Stomach (tissue), 8 donors: ENCODE measurements at regions not wholly inside any gene's neighbourhood (a gene's known extent, or its start where the extent isn't known, plus 50 kb on each side); places are given as distances from the start of the nearest gene placed in this dataset.

Experiments used
- DNase-seq, 2 donors: peaks; one replicate each; pipeline versions ENCODE4 v3.0.0 to v3.0.0-alpha.2; 2013 to 2019
- H3K27ac ChIP-seq, 5 donors: fragments of 200-600 bp in 4 of 5; sonication (generic) in 4 of 5; one replicate each; pipeline ENCODE4 v1.5.1; 2013 to 2019; ENCODE audit warnings: mild to moderate bottlenecking in 1 of 5, moderate library complexity in 1 of 5
- H3K27me3 ChIP-seq, 3 donors: fragments of 200-600 bp; sonication (generic); one replicate each; pipeline ENCODE4 v1.5.1; 2017 to 2019; ENCODE audit warnings: mixed run types in 1 of 3
- H3K36me3 ChIP-seq, 4 donors: fragments of 200-600 bp; sonication (generic); 1 replicate in 3 of 4; 2 replicates in 1 of 4; pipeline ENCODE4 v1.5.1; 2016 to 2019
- H3K4me1 ChIP-seq, 4 donors: fragments of 200-600 bp; sonication (generic); one replicate each; pipeline ENCODE4 v1.5.1; 2016 to 2019
- H3K4me3 ChIP-seq, 4 donors: fragments of 200-600 bp; sonication (generic) in 3 of 4; one replicate each; pipeline ENCODE4 v1.5.1; 2016 to 2019; ENCODE audit warnings: mild to moderate bottlenecking in 1 of 4
- H3K9me3 ChIP-seq, 4 donors: fragments of 200-600 bp; sonication (generic); one replicate each; pipeline ENCODE4 v1.5.1; 2016 to 2019
- CTCF ChIP-seq, 7 experiments: fragments of 450-650 bp in 4 of 7; fragments of 200-600 bp in 3 of 7; sonication (generic) in 3 of 7; IDR thresholded peaks; one replicate each; pipeline ENCODE4 v1.5.1; 2016 to 2019; ENCODE audit warnings: antibody characterized with exemption in 7 of 7, control low read depth in 2 of 7, mild to moderate bottlenecking in 1 of 7
- EP300 ChIP-seq: sonication (generic); formaldehyde crosslinking; IDR thresholded peaks from one replicate; pipeline ENCODE4 v1.6.1; 2017; ENCODE audit warnings: antibody characterized with exemption
- POLR2A ChIP-seq, 4 donors: fragments of 450-650 bp; IDR thresholded peaks; one replicate each; pipeline ENCODE4 v1.6.1; 2016; ENCODE audit warnings: antibody characterized with exemption in 4 of 4, control low read depth in 2 of 4, mild to moderate bottlenecking in 1 of 4, moderate library complexity in 1 of 4
- POLR2AphosphoS5 ChIP-seq, 3 donors: sonication (generic); formaldehyde crosslinking; IDR thresholded peaks; one replicate each; pipeline ENCODE4 v1.6.1; 2016; ENCODE audit warnings: antibody characterized with exemption in 3 of 3
- WGBS, 5 donors: extraction: QIAGEN DNeasy Blood & Tissue Kit in 3 of 5; methylation state at CpG; one replicate each; pipeline versions ENCODE4 v1.1.5 to v1.1.7; 2013 to 2018; 5-methylcytosine and 5-hydroxymethylcytosine counted together
- intact Hi-C: fragments of 100-400 bp; cut with DNase I; formaldehyde crosslinking; loops from one replicate; pipeline ENCODE4 v1.15.1; 2023; ENCODE audit warnings: low total_unique reads
- donor health status: healthy with polysubstance abuse.
- donor health status: Bipolar disorder and iron deficiency.
- donor health status: healthy.

DNA sequence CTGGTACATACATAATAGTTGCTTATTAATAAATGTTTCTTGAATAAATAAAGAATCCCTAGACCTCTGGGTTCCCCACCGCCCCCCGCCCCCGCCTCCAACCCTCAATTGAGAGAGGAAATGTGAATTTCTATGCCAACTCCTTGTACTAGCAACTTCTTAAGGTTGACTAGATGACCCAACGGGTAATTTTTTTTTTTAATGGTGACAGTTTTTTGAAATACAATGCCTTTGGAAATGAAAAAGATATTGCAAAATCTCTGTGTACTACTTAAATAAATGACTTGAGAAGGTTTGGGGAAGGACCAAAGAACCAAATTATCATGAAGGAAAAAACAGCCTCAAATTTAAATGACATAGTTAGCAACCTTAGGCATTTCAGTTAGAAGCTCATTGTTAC lies 640.3 kb downstream of the TBC1D4 start:
- TF ChIP-seq CTCF (IDR thresholded peaks at IDR 0.05), result no peak
- no peak for TF ChIP-seq EP300
- TF ChIP-seq POLR2AphosphoS5 (IDR thresholded peaks at IDR 0.05), result no peak
- no peak for TF ChIP-seq POLR2A (IDR thresholded peaks at IDR 0.05)
- no peaks in the 10 kb centered on the region for H3K4me1 ChIP-seq
- WGBS, 5 donors, result 83 to 91% (median 87%) methylated on average over 4 of the region's 4 CpGs

GRCh38 chr13:74841123-74841522 lies 640.8 kb downstream of the TBC1D4 start:
- intact Hi-C loops, result no loop called here
- Histone ChIP-seq H3K9me3 (no peaks in the 10 kb centered on the region), H3K4me3 (no peak overlapping the region), H3K27ac (no peak overlapping the region), H3K36me3 (no peaks in the 10 kb centered on the region), H3K4me1 (no peaks in the 10 kb centered on the region), H3K27me3 (no peaks in the 10 kb centered on the region)
- 75 to 85% (median 83%) methylated on average over 2 of the region's 2 CpGs for WGBS, 5 donors
- TF ChIP-seq POLR2A (IDR thresholded peaks at IDR 0.05) (no peak), CTCF (IDR thresholded peaks at IDR 0.05) (no peak), POLR2AphosphoS5 (IDR thresholded peaks at IDR 0.05) (no peak), EP300 (no peak)
- DNase-seq, result no peak

More for the DNA sequence above, 640.3 kb downstream of the TBC1D4 start:
- Histone ChIP-seq H3K27me3 (no peaks in the 10 kb centered on the region), H3K9me3 (no peaks in the 10 kb centered on the region), H3K4me3 (no peak overlapping the region), H3K27ac (no peak overlapping the region), H3K36me3 (no peaks in the 10 kb centered on the region)
- intact Hi-C loops, result no loop called here
- DNase-seq, result no peak

- H3K9me3 ChIP-seq, result no peaks in the 10 kb centered on the region
- H3K27ac ChIP-seq, result no peak overlapping the region
- no peaks in the 10 kb centered on the region for H3K36me3 ChIP-seq
- no peak for TF ChIP-seq CTCF (IDR thresholded peaks at IDR 0.05)
- no peak for TF ChIP-seq EP300
- TF ChIP-seq POLR2A (IDR thresholded peaks at IDR 0.05), result no peak
- no peak for TF ChIP-seq POLR2AphosphoS5 (IDR thresholded peaks at IDR 0.05)
- no peak overlapping the region for H3K4me3 ChIP-seq
- no peaks in the 10 kb centered on the region for H3K27me3 ChIP-seq
- no peak for DNase-seq
- intact Hi-C loops, result no loop called here
- no peaks in the 10 kb centered on the region for H3K4me1 ChIP-seq
Measured at GRCh38 chr13:74839656-74840055, 642.3 kb downstream of the TBC1D4 start.

DNA sequence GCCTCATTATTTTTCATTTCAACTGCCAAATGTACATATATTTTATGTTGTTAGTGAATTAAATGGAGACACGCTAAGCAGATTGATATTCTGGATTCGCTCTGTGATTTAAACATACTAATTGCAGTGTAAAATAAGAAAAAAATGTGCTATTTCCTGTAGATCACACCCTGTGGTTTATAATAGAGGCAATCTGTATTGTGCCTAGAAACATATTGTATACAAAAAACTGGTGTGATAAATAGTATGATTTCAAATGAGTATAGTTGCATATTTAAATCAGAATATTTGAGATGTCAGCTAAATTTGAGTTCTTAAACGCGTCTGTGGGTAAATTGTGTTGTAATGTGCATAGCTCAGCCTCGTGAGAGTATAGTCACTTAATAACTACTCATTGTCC lies 643.9 kb downstream of the TBC1D4 start:
- TF ChIP-seq POLR2A (IDR thresholded peaks at IDR 0.05), result no peak
- no peak for TF ChIP-seq POLR2AphosphoS5 (IDR thresholded peaks at IDR 0.05)
- TF ChIP-seq CTCF (IDR thresholded peaks at IDR 0.05), result no peak
- TF ChIP-seq EP300, result no peak
- no peak for DNase-seq
- intact Hi-C loops, result no loop called here
- Histone ChIP-seq H3K27me3 (no peaks in the 10 kb centered on the region), H3K4me3 (no peak overlapping the region), H3K36me3 (no peaks in the 10 kb centered on the region), H3K9me3 (no peaks in the 10 kb centered on the region), H3K27ac (no peak overlapping the region), H3K4me1 (no peaks in the 10 kb centered on the region)
- 87 to 94% (median 90%) methylated on average over 5 of the region's 5 CpGs for WGBS, 5 donors
